CD4-positive, alpha-beta T cell (primary cell): ENCODE measurements at regions not wholly inside any gene's neighbourhood (a gene's known extent, or its start where the extent isn't known, plus 50 kb on each side); places are given as distances from the start of the nearest gene placed in this dataset.

Experiments
- ATAC-seq: fragments of 200-7000 bp; cut with Tn5 transposase; one replicate; pipeline ENCODE4 v1.10.0; 2022; ENCODE audit warnings: mild to moderate bottlenecking; ENCODE audit not compliant: poor library complexity
- CTCF ChIA-PET: fragments of 350-600 bp; sonication (Branson Sonifier 250); formaldehyde crosslinking; loops from one replicate; lab custom pipeline; 2021; ENCODE audit warnings: antibody characterized with exemption, inconsistent platforms; lab: Charles Lee
- POLR2A ChIA-PET: fragments of 350-600 bp; sonication (Branson Sonifier 250); formaldehyde crosslinking; loops from one replicate; lab custom pipeline; 2021; ENCODE audit warnings: antibody characterized with exemption, inconsistent platforms; lab: Charles Lee
- DNase-seq, 14 experiments: peaks; one replicate each; pipeline ENCODE4 v3.0.0-alpha.2; 2013 to 2020; ENCODE audit warnings: mixed read lengths in 2 of 14
- H3K27ac ChIP-seq, 2 donors: one replicate each; pipeline versions ENCODE4 v1.5.1 to v1.7.0; 2013; ENCODE audit warnings: low read length in 2 of 2, low read depth in 1 of 2, mild to moderate bottlenecking in 1 of 2
- H3K27me3 ChIP-seq, 2 experiments: 1 replicate in 1 of 2; 2 replicates in 1 of 2; pipeline versions ENCODE4 v1.6.1 to v1.7.0; 2013; ENCODE audit warnings: low read length in 2 of 2, control low read depth in 1 of 2, mild to moderate bottlenecking in 1 of 2, moderate library complexity in 1 of 2; ENCODE audit not compliant: insufficient read depth in 2 of 2, control insufficient read depth in 1 of 2
- H3K36me3 ChIP-seq: one replicate; pipeline ENCODE4 v1.6.1; 2013; ENCODE audit warnings: low read length, control low read depth; ENCODE audit not compliant: insufficient read depth
- H3K4me1 ChIP-seq: one replicate; pipeline ENCODE4 v1.6.1; 2013; ENCODE audit warnings: low read length, control low read depth; ENCODE audit not compliant: insufficient read depth
- H3K4me3 ChIP-seq: one replicate; pipeline ENCODE4 v1.5.1; 2013; ENCODE audit warnings: mild to moderate bottlenecking, low read length, moderate library complexity
- H3K9me3 ChIP-seq, 2 experiments: 1 replicate in 1 of 2; 2 replicates in 1 of 2; pipeline versions ENCODE4 v1.6.1 to v1.7.0; 2013; ENCODE audit warnings: low read length in 2 of 2, mild to moderate bottlenecking in 2 of 2, control low read depth in 1 of 2, moderate library complexity in 1 of 2; ENCODE audit not compliant: control insufficient read depth in 1 of 2, insufficient read depth in 1 of 2
- H3K27ac Mint-ChIP-seq: one replicate; pipeline ENCODE4 v1.8.0; 2020; ENCODE audit warnings: mixed read lengths
- H3K27me3 Mint-ChIP-seq: one replicate; pipeline ENCODE4 v1.8.0; 2021; ENCODE audit warnings: mixed read lengths
- H3K36me3 Mint-ChIP-seq: one replicate; pipeline ENCODE4 v1.8.0; 2021; ENCODE audit warnings: low read depth, mixed read lengths
- H3K4me1 Mint-ChIP-seq: one replicate; pipeline ENCODE4 v1.8.0; 2021; ENCODE audit warnings: low read depth, mixed read lengths
- H3K4me3 Mint-ChIP-seq: one replicate; pipeline ENCODE4 v1.8.0; 2020; ENCODE audit warnings: mild to moderate bottlenecking, mixed read lengths
- H3K9me3 Mint-ChIP-seq: one replicate; pipeline ENCODE4 v1.8.0; 2020; ENCODE audit warnings: mixed read lengths
- CTCF ChIP-seq: fragments of 200-600 bp; IDR thresholded peaks from one replicate; pipeline ENCODE4 v1.8.0; 2022; ENCODE audit warnings: antibody characterized with exemption, mild to moderate bottlenecking
- intact Hi-C, 2 experiments: fragments of 100-400 bp; cut with DNase I in 1 of 2; cut with micrococcal nuclease in 1 of 2; formaldehyde crosslinking; loops; one replicate each; pipeline versions ENCODE4 v1.15.1 to v1.9.0; 2023 to 2025; cut with DNase I, micrococcal nuclease

- ChIA-PET CTCF (no interaction called here), POLR2A (no interaction called here)
- DNase-seq = no peak
- Histone ChIP-seq H3K36me3 (no peaks in the 10 kb centered on the region), H3K4me1 (peaks cover 4% of the 10 kb centered on the region), H3K27me3 (no peaks in the 10 kb centered on the region), H3K9me3 (no peaks in the 10 kb centered on the region), H3K27ac (no peak overlapping the region), H3K4me3 (no peak overlapping the region)
- no peaks in the 10 kb centered on the region for H3K36me3 Mint-ChIP-seq
- peaks cover 10% of the 10 kb centered on the region for H3K4me1 Mint-ChIP-seq
- ATAC-seq = no peak
- no peaks in the 10 kb centered on the region for H3K27me3 Mint-ChIP-seq
- H3K9me3 Mint-ChIP-seq = no peaks in the 10 kb centered on the region
- H3K27ac Mint-ChIP-seq = no peak overlapping the region
- intact Hi-C loops = no loop called here
- no peak for TF ChIP-seq CTCF
- H3K4me3 Mint-ChIP-seq = no peak overlapping the region
Observed at GRCh38 chr1:172770071-172770470, 111.2 kb downstream of the FASLG start.

GRCh38 chr1:172774561-172774960 is 115.7 kb downstream of the FASLG start:
- CTCF ChIA-PET = no interaction called here
- intact Hi-C loops = no loop called here
- Histone ChIP-seq H3K4me1 (no peaks in the 10 kb centered on the region), H3K4me3 (no peak overlapping the region), H3K27ac (no peak overlapping the region), H3K9me3 (no peaks in the 10 kb centered on the region), H3K36me3 (no peaks in the 10 kb centered on the region), H3K27me3 (no peaks in the 10 kb centered on the region)
- no peak overlapping the region for H3K4me3 Mint-ChIP-seq
- no peak for DNase-seq
- POLR2A ChIA-PET = no interaction called here
- no peak overlapping the region for H3K27ac Mint-ChIP-seq
- no peaks in the 10 kb centered on the region for H3K36me3 Mint-ChIP-seq
- no peaks in the 10 kb centered on the region for H3K9me3 Mint-ChIP-seq
- TF ChIP-seq CTCF = no peak
- H3K4me1 Mint-ChIP-seq = peaks cover 14% of the 10 kb centered on the region
- no peak for ATAC-seq
- H3K27me3 Mint-ChIP-seq = no peaks in the 10 kb centered on the region

GRCh38 chr1:172775606-172776005 is 116.7 kb downstream of the FASLG start:
- no peak for TF ChIP-seq CTCF
- ChIA-PET POLR2A (no interaction called here), CTCF (no interaction called here)
- intact Hi-C loops = no loop called here
- no peaks in the 10 kb centered on the region for H3K27me3 Mint-ChIP-seq
- H3K27ac Mint-ChIP-seq = no peak overlapping the region
- Histone ChIP-seq H3K9me3 (no peaks in the 10 kb centered on the region), H3K27me3 (no peaks in the 10 kb centered on the region), H3K4me1 (no peaks in the 10 kb centered on the region), H3K36me3 (no peaks in the 10 kb centered on the region), H3K27ac (no peak overlapping the region), H3K4me3 (no peak overlapping the region)
- ATAC-seq (no peak), DNase-seq (no peak)
- H3K9me3 Mint-ChIP-seq = no peaks in the 10 kb centered on the region
- H3K4me1 Mint-ChIP-seq = peaks cover 16% of the 10 kb centered on the region
- H3K4me3 Mint-ChIP-seq = no peak overlapping the region
- no peaks in the 10 kb centered on the region for H3K36me3 Mint-ChIP-seq
